ENCODE measurements at regions not wholly inside any gene's neighbourhood (a gene's known extent, or its start where the extent isn't known, plus 50 kb on each side); places are given as distances from the start of the nearest gene placed in this dataset.

DNA sequence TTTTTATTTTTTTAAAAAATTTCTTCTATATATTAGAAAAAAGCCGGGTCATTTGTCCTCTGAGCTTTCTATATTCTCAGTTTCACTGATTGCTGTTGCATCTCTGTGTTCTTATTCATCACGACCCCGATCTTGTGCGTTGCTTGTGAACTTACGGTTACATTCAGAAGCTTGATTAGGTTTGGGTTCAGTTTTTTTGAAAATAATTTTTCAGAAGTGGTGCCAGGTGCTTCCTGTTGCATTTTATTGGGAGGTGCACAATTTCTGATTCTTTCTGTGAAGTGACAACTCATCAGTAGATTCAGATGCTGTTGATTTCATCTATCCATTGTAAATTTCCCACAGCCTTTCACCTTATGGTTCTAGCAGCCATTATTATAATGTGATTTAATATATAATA is 147.3 kb downstream of the INHBB start:
- no peak overlapping the region for H3K27ac ChIP-seq (ENCODE audit: low read length)
- intact Hi-C loops (cut with DNase I): no loop called here
- no peak for DNase-seq
- no peaks in the 10 kb centered on the region for H3K9me3 ChIP-seq (ENCODE audit: control insufficient read depth, low read length)
- no peak overlapping the region for H3K4me3 ChIP-seq (ENCODE audit: low read length)
- WGBS: 79% methylated on average over 5 of the region's 5 CpGs
- H3K4me1 ChIP-seq (ENCODE audit: control insufficient read depth, insufficient read depth, low read length): no peaks in the 10 kb centered on the region
- ATAC-seq: no peak
- H3K27me3 ChIP-seq (ENCODE audit: control insufficient read depth, insufficient read depth): no peaks in the 10 kb centered on the region

DNA sequence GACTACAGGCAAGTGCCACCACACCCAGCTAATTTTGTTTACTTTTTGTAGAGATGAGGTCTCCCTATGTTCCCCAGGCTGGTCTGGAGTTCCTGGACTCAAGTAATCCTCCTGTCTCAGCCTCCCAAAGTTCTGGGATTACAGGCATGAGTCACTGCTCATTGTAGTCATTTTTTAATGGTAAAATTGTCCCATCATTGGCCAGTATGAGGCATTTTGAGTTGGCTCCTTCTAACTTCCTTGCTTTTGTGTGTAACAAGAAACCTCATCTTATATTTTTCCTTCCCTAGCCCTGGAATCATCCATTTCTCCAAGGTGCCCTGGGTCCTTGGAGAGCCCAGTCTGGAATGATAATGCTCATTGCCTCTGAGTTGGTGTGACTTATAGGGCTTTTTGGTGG is 148.5 kb downstream of the INHBB start:
- H3K4me1 ChIP-seq (ENCODE audit: control insufficient read depth, insufficient read depth, low read length): no peaks in the 10 kb centered on the region
- intact Hi-C loops (cut with DNase I): no loop called here
- no peak for DNase-seq

DNA sequence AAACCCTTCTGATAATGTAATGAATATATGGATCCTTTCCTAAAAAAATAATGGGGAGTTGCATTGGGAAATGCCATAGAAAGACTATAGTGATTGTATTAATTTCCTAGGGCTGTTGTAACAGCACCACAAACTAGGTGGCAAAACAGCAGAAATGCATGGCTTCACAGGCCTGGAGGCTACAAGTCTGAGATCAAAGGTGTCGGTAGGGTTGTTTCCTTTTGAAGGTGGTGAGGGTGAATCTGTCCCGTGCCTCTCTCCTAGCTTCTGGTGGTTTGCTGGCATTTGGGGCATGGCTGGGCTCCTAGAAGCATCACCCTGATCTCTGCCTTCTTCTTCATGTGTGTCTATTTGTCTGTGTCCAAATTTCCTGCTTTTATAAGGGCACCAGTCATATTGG is 149.7 kb downstream of the INHBB start:
- H3K4me1 ChIP-seq (ENCODE audit: control insufficient read depth, insufficient read depth, low read length): no peaks in the 10 kb centered on the region
- ATAC-seq (no peak), DNase-seq (no peak)
- no peaks in the 10 kb centered on the region for H3K27me3 ChIP-seq (ENCODE audit: control insufficient read depth, insufficient read depth)
- 82% methylated on average over 2 of the region's 2 CpGs for WGBS
- intact Hi-C loops (cut with DNase I): no loop called here
- no peak overlapping the region for H3K27ac ChIP-seq (ENCODE audit: low read length)
- H3K4me3 ChIP-seq (ENCODE audit: low read length): no peak overlapping the region
- no peaks in the 10 kb centered on the region for H3K9me3 ChIP-seq (ENCODE audit: control insufficient read depth, low read length)

More for the DNA sequence above, 148.5 kb downstream of the INHBB start:
- Histone ChIP-seq H3K27ac (ENCODE audit: low read length) (no peak overlapping the region), H3K4me3 (ENCODE audit: low read length) (no peak overlapping the region), H3K9me3 (ENCODE audit: control insufficient read depth, low read length) (no peaks in the 10 kb centered on the region), H3K27me3 (ENCODE audit: control insufficient read depth, insufficient read depth) (no peaks in the 10 kb centered on the region)
- ATAC-seq: no peak

DNA sequence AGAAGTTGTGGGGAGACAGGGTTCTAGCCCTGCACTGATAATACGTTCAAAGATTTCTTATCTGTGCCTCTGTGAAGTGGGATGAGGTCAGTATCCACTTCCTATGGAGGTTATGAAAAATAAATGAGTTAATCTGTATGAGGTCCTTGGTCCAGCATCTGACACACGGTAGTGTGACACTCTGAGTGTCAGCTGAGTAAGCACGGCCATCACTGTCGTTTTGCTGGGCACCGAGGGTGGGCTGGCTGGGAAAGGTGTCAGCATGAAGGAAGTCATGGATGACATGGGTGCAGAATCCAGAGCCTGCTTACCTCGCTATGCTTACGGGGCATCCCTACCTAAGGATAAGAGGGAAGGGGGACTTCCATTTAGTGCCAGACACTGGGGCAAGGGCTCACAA is 150.3 kb downstream of the INHBB start:
- H3K4me3 ChIP-seq (ENCODE audit: low read length): no peak overlapping the region
- no peaks in the 10 kb centered on the region for H3K4me1 ChIP-seq (ENCODE audit: control insufficient read depth, insufficient read depth, low read length)
- DNase-seq (no peak), ATAC-seq (no peak)
- intact Hi-C loops (cut with DNase I): no loop called here
- 69% methylated on average over 7 of the region's 7 CpGs for WGBS
- no peaks in the 10 kb centered on the region for H3K27me3 ChIP-seq (ENCODE audit: control insufficient read depth, insufficient read depth)
- no peaks in the 10 kb centered on the region for H3K9me3 ChIP-seq (ENCODE audit: control insufficient read depth, low read length)
- H3K27ac ChIP-seq (ENCODE audit: low read length): no peak overlapping the region

DNA sequence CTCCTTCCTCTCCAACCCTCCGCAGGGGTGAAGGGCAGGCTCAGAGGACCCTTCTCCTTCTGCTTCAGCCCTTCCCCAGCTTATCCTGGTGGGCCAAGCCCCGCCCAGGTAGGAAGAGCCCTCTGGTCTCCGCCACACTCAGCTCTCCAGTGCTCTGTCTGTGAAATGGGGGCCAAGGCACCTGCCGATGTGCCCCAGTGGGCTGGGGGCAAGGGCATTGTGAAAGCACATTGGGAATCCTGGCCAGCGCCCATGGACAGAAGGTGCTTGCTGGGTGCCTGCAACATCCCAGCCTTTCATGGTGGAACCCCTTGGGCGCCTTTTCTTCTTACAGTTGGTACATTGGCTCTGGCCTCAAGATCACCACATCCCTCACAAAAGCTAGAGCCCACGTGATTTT is 150.8 kb downstream of the INHBB start:
- Histone ChIP-seq H3K9me3 (ENCODE audit: control insufficient read depth, low read length) (no peaks in the 10 kb centered on the region), H3K4me1 (ENCODE audit: control insufficient read depth, insufficient read depth, low read length) (no peaks in the 10 kb centered on the region)
- 86% methylated on average over 7 of the region's 7 CpGs for WGBS

DNA sequence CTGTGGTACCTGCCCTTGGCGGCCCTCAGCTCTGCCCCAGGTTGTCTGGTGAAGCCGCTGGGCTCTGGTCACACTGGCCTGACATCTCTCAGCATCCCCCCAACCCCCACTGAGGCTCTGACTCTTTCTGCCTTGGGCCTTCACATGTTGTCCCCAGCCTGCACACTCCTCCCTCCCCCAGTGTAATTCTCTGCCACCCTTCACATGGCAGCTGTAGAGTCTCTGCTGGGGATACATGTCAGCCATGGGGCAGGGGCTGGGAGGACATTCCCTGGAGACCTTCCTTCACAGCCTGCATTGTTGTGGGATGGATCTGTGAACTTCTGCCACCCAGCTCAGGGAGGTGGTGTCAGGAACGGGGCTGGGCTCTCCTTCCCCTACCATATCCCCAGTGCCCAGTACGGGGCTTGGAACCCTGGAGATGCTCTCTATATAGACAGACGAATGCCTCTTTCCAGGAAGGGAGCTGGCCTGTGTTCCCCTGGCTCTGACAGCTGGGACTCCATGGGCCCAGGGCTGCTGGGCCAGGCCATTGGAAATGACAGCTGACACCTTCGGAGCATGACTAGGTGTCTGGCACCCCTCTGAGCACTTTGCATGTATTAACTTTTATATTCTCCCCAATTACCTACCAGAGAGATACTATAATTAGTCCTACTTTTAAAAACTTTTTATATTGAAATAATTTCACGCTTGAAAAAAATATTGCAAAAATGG is 151.5 kb downstream of the INHBB start:
- no peak for DNase-seq
- Histone ChIP-seq H3K27me3 (ENCODE audit: control insufficient read depth, insufficient read depth) (no peaks in the 10 kb centered on the region), H3K9me3 (ENCODE audit: control insufficient read depth, low read length) (no peaks in the 10 kb centered on the region), H3K4me3 (ENCODE audit: low read length) (no peak overlapping the region), H3K4me1 (ENCODE audit: control insufficient read depth, insufficient read depth, low read length) (no peaks in the 10 kb centered on the region), H3K27ac (ENCODE audit: low read length) (no peak overlapping the region)
- ATAC-seq: peak; percentile 20 to 33
- intact Hi-C loops (cut with DNase I): no loop called here
- WGBS: 86% methylated on average over 7 of the region's 7 CpGs

More for the DNA sequence above, 150.8 kb downstream of the INHBB start:
- ATAC-seq: no peak
- no peak for DNase-seq
- Histone ChIP-seq H3K4me3 (ENCODE audit: low read length) (no peak overlapping the region), H3K27ac (ENCODE audit: low read length) (no peak overlapping the region), H3K27me3 (ENCODE audit: control insufficient read depth, insufficient read depth) (no peaks in the 10 kb centered on the region)
- intact Hi-C loops (cut with DNase I): no loop called here

DNA sequence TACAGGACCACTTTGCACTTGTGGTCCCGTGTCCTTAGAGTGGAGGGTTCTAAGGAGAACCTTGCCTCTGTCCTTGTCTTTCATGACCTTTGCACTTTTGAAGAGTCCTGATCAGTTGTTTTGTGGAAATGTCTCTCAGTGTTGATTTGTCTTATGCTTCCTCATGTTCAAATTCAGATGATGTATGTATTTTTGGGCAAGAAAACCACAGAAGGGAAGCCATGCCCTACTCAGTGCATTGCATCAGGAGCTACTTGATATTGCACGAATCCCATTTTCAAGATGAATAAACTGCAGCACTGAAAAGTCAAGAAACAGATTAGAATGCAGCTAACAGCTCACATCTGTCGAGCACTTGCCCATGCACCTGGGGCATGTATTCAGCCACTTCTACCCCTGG is 152.2 kb downstream of the INHBB start:
- no peaks in the 10 kb centered on the region for H3K27me3 ChIP-seq (ENCODE audit: control insufficient read depth, insufficient read depth)
- H3K4me1 ChIP-seq (ENCODE audit: control insufficient read depth, insufficient read depth, low read length): no peaks in the 10 kb centered on the region
- H3K27ac ChIP-seq (ENCODE audit: low read length): no peak overlapping the region
- H3K4me3 ChIP-seq (ENCODE audit: low read length): no peak overlapping the region
- intact Hi-C loops (cut with DNase I): no loop called here
- H3K9me3 ChIP-seq (ENCODE audit: control insufficient read depth, low read length): no peaks in the 10 kb centered on the region
- WGBS: 87% methylated on average over 3 of the region's 3 CpGs
- DNase-seq (no peak), ATAC-seq (no peak)

DNA sequence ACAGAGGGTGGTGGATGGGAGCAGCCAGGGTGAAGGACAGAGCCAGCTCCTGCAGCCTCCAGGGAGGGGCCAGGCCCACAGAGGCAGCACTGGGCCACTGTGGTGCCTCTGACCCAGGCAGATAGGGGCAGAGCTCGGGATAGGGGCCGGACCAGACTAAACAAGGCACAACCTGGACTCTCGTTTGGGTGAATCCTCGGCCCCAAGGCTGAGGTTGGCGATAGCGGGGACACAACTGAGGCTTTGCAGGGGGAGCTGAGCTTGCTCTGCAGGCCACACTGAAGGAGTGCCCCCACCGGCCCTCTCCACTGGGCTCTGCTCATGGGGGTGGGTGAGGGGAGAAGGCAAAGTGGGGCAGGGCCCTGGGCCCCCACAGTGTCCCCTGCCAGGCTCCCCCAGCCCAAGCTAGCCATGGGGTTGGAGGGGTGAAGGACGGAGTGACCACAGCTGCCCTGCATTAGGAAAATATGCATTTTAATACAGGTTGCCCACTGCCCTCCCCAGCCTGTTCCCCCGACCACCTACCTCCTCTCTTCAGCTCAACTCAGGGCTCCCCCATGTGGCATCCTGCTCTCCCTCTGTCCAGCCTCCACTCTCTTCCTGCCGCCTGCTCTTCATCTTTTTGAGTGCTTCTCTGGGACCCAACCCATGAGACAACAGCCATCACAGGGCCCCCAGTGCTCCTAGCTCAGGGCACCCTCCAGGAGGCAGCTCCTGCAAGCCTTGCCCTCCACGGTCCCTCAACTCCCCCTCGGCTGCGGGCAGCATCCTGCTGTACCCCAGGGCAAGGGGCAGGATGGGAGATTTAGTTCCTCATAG is 152.8 kb downstream of the INHBB start:
- no peak for ATAC-seq
- Histone ChIP-seq H3K4me1 (ENCODE audit: control insufficient read depth, insufficient read depth, low read length) (no peaks in the 10 kb centered on the region), H3K27me3 (ENCODE audit: control insufficient read depth, insufficient read depth) (no peaks in the 10 kb centered on the region), H3K27ac (ENCODE audit: low read length) (no peak overlapping the region), H3K9me3 (ENCODE audit: control insufficient read depth, low read length) (no peaks in the 10 kb centered on the region), H3K4me3 (ENCODE audit: low read length) (no peak overlapping the region)
- DNase-seq: no peak
- intact Hi-C loops (cut with DNase I): no loop called here
- 79% methylated on average over 13 of the region's 13 CpGs for WGBS

DNA sequence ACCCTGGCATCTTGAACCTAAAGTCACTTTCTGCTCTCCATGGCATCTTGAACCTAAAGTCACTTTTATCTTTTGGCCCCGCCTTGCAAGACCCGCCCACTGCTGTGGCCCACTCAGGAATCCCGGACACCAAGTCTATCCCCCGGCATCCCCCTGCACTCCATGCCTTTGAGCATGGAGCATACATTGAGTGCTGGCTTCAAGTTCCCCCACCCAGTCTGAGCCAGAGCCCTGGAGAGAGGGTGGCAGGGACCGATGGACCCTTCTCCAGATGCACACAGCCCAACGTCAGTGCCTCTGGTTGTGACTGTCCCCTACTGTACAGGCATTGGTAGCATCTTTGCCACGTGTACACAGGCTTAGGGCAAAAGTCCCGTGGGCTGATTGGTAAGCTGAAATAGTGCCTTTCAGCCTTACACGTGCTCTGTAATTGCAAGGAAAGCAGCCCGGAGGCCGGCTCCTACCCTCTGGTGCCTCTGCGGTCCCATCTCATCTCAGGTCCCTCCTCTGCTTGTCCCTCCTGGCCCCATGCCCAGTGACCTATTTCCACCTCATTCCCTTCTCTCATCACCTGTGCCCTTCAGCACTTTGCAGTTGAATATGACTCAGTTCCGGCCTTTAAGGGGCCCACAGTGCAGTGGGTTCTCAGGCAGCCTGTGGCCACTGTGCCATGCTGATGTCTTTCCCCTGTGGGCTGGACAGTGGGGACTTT is 154.0 kb downstream of the INHBB start:
- no peaks in the 10 kb centered on the region for H3K9me3 ChIP-seq (ENCODE audit: control insufficient read depth, low read length)
- DNase-seq: no peak
- H3K4me3 ChIP-seq (ENCODE audit: low read length): no peak overlapping the region
- H3K27ac ChIP-seq (ENCODE audit: low read length): no peak overlapping the region
- intact Hi-C loops (cut with DNase I): no loop called here
- WGBS: 81% methylated on average over 13 of the region's 13 CpGs
- H3K27me3 ChIP-seq (ENCODE audit: control insufficient read depth, insufficient read depth): no peaks in the 10 kb centered on the region
- no peak for ATAC-seq
- H3K4me1 ChIP-seq (ENCODE audit: control insufficient read depth, insufficient read depth, low read length): no peaks in the 10 kb centered on the region

DNA sequence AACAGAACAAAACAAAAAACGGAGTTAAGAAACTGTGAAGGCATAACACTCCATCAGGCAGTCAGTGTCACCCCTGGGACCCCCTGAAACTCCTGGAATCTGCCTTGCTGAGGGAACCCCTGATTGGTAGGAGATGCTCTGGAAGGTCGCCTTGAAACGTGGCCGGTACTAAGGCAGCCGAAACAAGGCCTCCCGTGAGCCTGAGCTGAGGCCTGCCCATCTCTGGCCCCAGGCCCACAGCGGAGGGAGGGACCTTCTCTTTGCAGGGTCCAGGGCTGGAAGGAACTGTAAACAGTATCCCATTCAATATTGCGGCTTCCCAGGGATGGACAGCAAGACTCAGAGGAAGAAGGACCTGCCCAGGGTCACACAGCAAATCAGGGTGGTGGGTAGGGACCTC is 155.7 kb downstream of the INHBB start:
- ATAC-seq (no peak), DNase-seq (no peak)
- Histone ChIP-seq H3K4me1 (ENCODE audit: control insufficient read depth, insufficient read depth, low read length) (no peaks in the 10 kb centered on the region), H3K27me3 (ENCODE audit: control insufficient read depth, insufficient read depth) (no peaks in the 10 kb centered on the region), H3K27ac (ENCODE audit: low read length) (no peak overlapping the region), H3K4me3 (ENCODE audit: low read length) (no peak overlapping the region), H3K9me3 (ENCODE audit: control insufficient read depth, low read length) (no peaks in the 10 kb centered on the region)
- intact Hi-C loops (cut with DNase I): no loop called here
- WGBS: 81% methylated on average over 8 of the region's 8 CpGs

DNA sequence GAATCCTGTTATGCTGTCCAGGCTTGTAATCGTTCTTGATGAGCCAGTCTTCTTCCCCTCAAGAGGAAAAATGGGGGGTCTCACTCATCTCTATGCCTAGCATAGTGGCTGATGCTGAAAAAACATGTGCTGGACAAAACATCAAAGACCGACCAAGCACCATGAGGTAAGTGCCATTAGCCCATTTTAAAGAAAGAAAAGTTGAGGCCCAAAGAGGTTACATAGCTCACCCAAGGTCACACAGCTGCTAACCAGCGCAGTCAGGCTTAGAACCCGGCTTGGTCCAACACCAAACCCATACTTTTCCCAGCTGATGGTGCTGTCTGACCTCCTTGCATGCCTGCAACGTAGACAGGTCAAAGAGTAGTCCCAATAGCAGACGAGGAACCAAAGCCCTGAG is 156.4 kb downstream of the INHBB start:
- Histone ChIP-seq H3K4me1 (ENCODE audit: control insufficient read depth, insufficient read depth, low read length) (no peaks in the 10 kb centered on the region), H3K27ac (ENCODE audit: low read length) (no peak overlapping the region), H3K27me3 (ENCODE audit: control insufficient read depth, insufficient read depth) (no peaks in the 10 kb centered on the region), H3K9me3 (ENCODE audit: control insufficient read depth, low read length) (no peaks in the 10 kb centered on the region), H3K4me3 (ENCODE audit: low read length) (no peak overlapping the region)
- 90% methylated on average over 6 of the region's 6 CpGs for WGBS
- intact Hi-C loops (cut with DNase I): no loop called here
- DNase-seq (no peak), ATAC-seq (no peak)
